ENCODE measurements at regions not wholly inside any gene's neighbourhood (a gene's known extent, or its start where the extent isn't known, plus 50 kb on each side); places are given as distances from the start of the nearest gene placed in this dataset.

DNA sequence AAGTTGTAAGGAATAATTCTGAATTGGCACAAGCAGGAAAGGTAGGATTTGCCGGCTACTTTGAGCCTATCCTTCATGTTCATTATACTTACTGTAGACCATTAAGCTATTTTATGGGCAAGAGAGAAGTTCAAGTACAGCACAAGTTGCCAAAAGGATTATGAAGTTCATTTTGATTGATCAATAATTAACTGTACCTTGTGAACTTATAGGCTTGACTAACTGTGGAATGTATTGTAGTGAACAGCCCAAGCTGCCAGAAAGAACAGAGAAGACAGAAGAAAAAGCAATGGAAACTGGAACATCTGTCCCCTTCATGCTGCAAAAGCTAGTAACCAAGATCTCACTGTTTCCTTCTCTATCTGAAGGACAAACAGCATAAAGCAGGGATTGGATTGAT, 810.1 kb upstream of the ZEB2 start:
- TF ChIP-seq POLR2A (IDR thresholded peaks at IDR 0.05): no peak
- TF ChIP-seq, protein P1, sequence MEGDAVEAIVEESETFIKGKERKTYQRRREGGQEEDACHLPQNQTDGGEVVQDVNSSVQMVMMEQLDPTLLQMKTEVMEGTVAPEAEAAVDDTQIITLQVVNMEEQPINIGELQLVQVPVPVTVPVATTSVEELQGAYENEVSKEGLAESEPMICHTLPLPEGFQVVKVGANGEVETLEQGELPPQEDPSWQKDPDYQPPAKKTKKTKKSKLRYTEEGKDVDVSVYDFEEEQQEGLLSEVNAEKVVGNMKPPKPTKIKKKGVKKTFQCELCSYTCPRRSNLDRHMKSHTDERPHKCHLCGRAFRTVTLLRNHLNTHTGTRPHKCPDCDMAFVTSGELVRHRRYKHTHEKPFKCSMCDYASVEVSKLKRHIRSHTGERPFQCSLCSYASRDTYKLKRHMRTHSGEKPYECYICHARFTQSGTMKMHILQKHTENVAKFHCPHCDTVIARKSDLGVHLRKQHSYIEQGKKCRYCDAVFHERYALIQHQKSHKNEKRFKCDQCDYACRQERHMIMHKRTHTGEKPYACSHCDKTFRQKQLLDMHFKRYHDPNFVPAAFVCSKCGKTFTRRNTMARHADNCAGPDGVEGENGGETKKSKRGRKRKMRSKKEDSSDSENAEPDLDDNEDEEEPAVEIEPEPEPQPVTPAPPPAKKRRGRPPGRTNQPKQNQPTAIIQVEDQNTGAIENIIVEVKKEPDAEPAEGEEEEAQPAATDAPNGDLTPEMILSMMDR (IDR thresholded peaks at IDR 0.05): no peak
- no peak for TF ChIP-seq POLR2AphosphoS5 (IDR thresholded peaks at IDR 0.05)
- no peak for TF ChIP-seq EP300 (IDR thresholded peaks at IDR 0.05)
